ENCODE measurements at regions not wholly inside any gene's neighbourhood (a gene's known extent, or its start where the extent isn't known, plus 50 kb on each side); places are given as distances from the start of the nearest gene placed in this dataset.

DNA sequence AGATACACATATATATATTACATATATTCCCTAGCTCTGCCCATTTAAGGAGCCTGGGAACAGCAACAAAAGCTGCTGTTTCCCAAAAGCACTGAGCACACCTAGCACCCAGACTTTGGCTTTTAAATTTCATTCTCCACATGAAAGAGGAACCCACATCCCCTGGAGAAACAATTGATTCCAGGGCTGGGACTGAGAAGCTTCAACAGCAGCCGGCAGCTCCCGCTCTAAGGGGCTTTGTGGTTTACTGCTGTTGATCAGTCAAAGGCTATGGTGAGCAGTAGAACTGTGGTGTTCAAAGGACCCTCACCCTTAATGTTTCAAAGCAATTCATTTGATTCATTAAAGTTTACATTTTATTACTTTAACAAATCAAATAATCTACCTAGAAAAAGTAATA is 83.3 kb upstream of the SLC66A3 start:
- Mint-ChIP-seq H3K4me1 (ENCODE audit: low read depth, unreplicated experiment) (no peaks in the 10 kb centered on the region), H3K9me3 (ENCODE audit: unreplicated experiment) (no peaks in the 10 kb centered on the region), H3K4me3 (ENCODE audit: unreplicated experiment) (no peak overlapping the region), H3K36me3 (ENCODE audit: insufficient read depth, unreplicated experiment) (no peaks in the 10 kb centered on the region), H3K27me3 (ENCODE audit: insufficient read depth, unreplicated experiment) (peaks cover 7% of the 10 kb centered on the region), H3K27ac (ENCODE audit: unreplicated experiment) (no peak overlapping the region)
- no peaks in the 10 kb centered on the region for H3K27me3 ChIP-seq (replicated peaks; ENCODE audit: control insufficient read depth, insufficient read depth, low read length)
- ChIA-PET POLR2A (no interaction called here), CTCF (interaction anchor here (0.8 kb wide), 1 partner anchor 49 kb away, joined by 3 read pairs; no protein-coding TSS in a partner anchor)
- H3K36me3 ChIP-seq (ENCODE audit: control insufficient read depth, insufficient read depth, low read length) = no peaks in the 10 kb centered on the region
- H3K4me3 ChIP-seq (ENCODE audit: low read depth, low read length) = no peak overlapping the region
- TF ChIP-seq, protein P1, sequence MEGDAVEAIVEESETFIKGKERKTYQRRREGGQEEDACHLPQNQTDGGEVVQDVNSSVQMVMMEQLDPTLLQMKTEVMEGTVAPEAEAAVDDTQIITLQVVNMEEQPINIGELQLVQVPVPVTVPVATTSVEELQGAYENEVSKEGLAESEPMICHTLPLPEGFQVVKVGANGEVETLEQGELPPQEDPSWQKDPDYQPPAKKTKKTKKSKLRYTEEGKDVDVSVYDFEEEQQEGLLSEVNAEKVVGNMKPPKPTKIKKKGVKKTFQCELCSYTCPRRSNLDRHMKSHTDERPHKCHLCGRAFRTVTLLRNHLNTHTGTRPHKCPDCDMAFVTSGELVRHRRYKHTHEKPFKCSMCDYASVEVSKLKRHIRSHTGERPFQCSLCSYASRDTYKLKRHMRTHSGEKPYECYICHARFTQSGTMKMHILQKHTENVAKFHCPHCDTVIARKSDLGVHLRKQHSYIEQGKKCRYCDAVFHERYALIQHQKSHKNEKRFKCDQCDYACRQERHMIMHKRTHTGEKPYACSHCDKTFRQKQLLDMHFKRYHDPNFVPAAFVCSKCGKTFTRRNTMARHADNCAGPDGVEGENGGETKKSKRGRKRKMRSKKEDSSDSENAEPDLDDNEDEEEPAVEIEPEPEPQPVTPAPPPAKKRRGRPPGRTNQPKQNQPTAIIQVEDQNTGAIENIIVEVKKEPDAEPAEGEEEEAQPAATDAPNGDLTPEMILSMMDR (IDR thresholded peaks at IDR 0.05; ENCODE audit: insufficient read depth in 1 of 2, low read depth in 1 of 2, low read length in 1 of 2, severe bottlenecking in 1 of 2, unreplicated experiment in 1 of 2) = no peak
- intact Hi-C loops (cut with micrococcal nuclease; ENCODE audit: unreplicated experiment) = loop anchor here (2.0 kb wide), 1 partner anchor 53 kb away; no protein-coding TSS in a partner anchor
- no peak for DNase-seq
- no TSS peak for BruUV-seq (replicated peaks)
- no peaks in the 10 kb centered on the region for H3K4me1 ChIP-seq
- no peaks in the 10 kb centered on the region for H3K9me3 ChIP-seq

- ChIA-PET CTCF (interaction anchor here (0.8 kb wide), 1 partner anchor 48 kb away, joined by 3 read pairs; no protein-coding TSS in a partner anchor), POLR2A (no interaction called here)
- H3K27me3 ChIP-seq (replicated peaks; ENCODE audit: control insufficient read depth, insufficient read depth, low read length) = no peaks in the 10 kb centered on the region
- no peaks in the 10 kb centered on the region for H3K36me3 ChIP-seq (ENCODE audit: control insufficient read depth, insufficient read depth, low read length)
- Mint-ChIP-seq H3K27me3 (ENCODE audit: insufficient read depth, unreplicated experiment) (peaks cover 7% of the 10 kb centered on the region), H3K27ac (ENCODE audit: unreplicated experiment) (no peak overlapping the region), H3K4me1 (ENCODE audit: low read depth, unreplicated experiment) (no peaks in the 10 kb centered on the region), H3K4me3 (ENCODE audit: unreplicated experiment) (no peak overlapping the region), H3K9me3 (ENCODE audit: unreplicated experiment) (no peaks in the 10 kb centered on the region), H3K36me3 (ENCODE audit: insufficient read depth, unreplicated experiment) (no peaks in the 10 kb centered on the region)
- DNase-seq = no peak
- intact Hi-C loops (cut with micrococcal nuclease; ENCODE audit: unreplicated experiment) = loop anchor here (2.0 kb wide), 1 partner anchor 52 kb away; no protein-coding TSS in a partner anchor
- TF ChIP-seq, protein P1 (IDR thresholded peaks at IDR 0.05; ENCODE audit: insufficient read depth in 1 of 2, low read depth in 1 of 2, low read length in 1 of 2, severe bottlenecking in 1 of 2, unreplicated experiment in 1 of 2) = no peak
- H3K9me3 ChIP-seq = no peaks in the 10 kb centered on the region
- no TSS peak for BruUV-seq (replicated peaks)
- H3K4me1 ChIP-seq = no peaks in the 10 kb centered on the region
- H3K4me3 ChIP-seq (ENCODE audit: low read depth, low read length) = no peak overlapping the region
Measured at GRCh38 chr2:11072550-11072949, 82.7 kb upstream of the SLC66A3 start.

DNA sequence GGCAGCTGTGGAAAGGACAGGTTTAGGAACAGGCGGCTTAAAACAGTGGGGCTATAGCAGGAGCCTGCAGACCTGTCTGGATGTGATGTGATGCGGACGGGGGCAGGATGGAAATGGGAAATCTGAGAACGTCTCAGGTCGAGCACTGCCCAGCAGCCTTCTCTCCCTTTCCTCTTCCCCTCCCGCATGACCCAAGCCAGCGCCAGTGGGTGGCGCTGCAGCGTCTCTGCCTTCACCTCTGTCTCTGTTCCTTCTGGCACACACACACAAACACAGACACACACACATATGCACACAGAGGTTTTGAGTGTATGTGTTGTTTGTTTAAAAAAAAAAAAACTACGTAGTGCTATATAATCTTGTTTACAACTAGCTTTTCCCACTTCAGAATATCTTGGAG is 82.0 kb upstream of the SLC66A3 start:
- BruUV-seq (replicated peaks) = no TSS peak
- H3K4me1 ChIP-seq = no peaks in the 10 kb centered on the region
- TF ChIP-seq, protein P1 (IDR thresholded peaks at IDR 0.05; ENCODE audit: insufficient read depth in 1 of 2, low read depth in 1 of 2, low read length in 1 of 2, severe bottlenecking in 1 of 2, unreplicated experiment in 1 of 2) = peak; percentile 27 to 44
- Mint-ChIP-seq H3K4me1 (ENCODE audit: low read depth, unreplicated experiment) (no peaks in the 10 kb centered on the region), H3K27ac (ENCODE audit: unreplicated experiment) (no peak overlapping the region), H3K36me3 (ENCODE audit: insufficient read depth, unreplicated experiment) (no peaks in the 10 kb centered on the region), H3K9me3 (ENCODE audit: unreplicated experiment) (no peaks in the 10 kb centered on the region), H3K27me3 (ENCODE audit: insufficient read depth, unreplicated experiment) (peaks cover 7% of the 10 kb centered on the region), H3K4me3 (ENCODE audit: unreplicated experiment) (no peak overlapping the region)
- peak in 1 of 2 experiments; percentile 42 for DNase-seq
- ChIA-PET CTCF (no interaction called here), POLR2A (no interaction called here)
- H3K27me3 ChIP-seq (replicated peaks; ENCODE audit: control insufficient read depth, insufficient read depth, low read length) = no peaks in the 10 kb centered on the region
- intact Hi-C loops (cut with micrococcal nuclease; ENCODE audit: unreplicated experiment) = loop anchor here (2.0 kb wide), 1 partner anchor 52 kb away; no protein-coding TSS in a partner anchor
- no peaks in the 10 kb centered on the region for H3K9me3 ChIP-seq
- H3K36me3 ChIP-seq (ENCODE audit: control insufficient read depth, insufficient read depth, low read length) = no peaks in the 10 kb centered on the region
- no peak overlapping the region for H3K4me3 ChIP-seq (ENCODE audit: low read depth, low read length)
